NCI-H2107 treated with DMSO at 0.1 percent for 48 hours (cell line): ENCODE measurements at regions not wholly inside any gene's neighbourhood (a gene's known extent, or its start where the extent isn't known, plus 50 kb on each side); places are given as distances from the start of the nearest gene placed in this dataset.
A peak's percentile ranks its signal among the peaks of the same experiment; 100 is the strongest.

Experiments
- DNase-seq: peaks from one replicate; lab custom pipeline; 2025; ENCODE audit not compliant: unreplicated experiment; lab: John Stamatoyannopoulos, UW

- DNase-seq = no peak
Observed at GRCh38 chr20:12354725-12355124, 437.0 kb downstream of the BTBD3 start.

DNA sequence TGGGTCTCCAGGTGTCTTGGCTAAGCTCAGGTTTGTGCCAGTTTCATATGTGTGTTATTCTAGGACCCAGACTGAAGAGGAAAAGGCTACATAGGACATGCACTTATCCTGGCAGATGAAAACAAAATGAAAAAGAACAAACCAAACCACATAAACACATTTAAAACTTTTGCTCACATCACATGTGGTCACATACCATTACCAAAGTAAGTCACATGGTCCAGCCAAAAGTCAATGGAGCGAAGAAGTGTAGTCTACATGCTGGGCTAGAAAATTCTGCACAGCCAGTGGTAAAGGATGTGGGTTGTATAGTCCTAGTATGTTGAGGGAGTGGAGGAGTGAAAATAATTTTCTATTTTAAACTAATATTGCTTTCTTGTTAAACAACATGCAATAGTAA lies 437.5 kb downstream of the BTBD3 start:
- DNase-seq = no peak

- DNase-seq = no peak
Observed at GRCh38 chr20:12358006-12358654, 440.4 kb downstream of the BTBD3 start.

DNA sequence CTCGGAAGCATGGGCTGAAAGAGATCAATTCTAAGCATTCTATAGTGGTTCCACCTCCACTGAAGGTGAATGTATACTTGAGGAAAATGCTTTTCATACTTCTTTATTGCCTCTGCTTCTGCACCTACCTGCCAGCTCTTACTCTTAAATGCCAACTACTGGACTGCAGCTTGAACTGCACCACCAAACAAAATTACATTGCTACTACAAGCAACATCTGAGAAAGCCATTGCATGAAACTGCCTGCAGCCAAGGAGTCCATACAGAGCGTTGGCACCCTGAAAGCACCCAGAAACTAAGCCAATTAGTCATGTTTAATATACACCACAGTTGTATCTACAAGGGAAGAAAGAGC lies 440.9 kb downstream of the BTBD3 start:
- no peak for DNase-seq

- DNase-seq = peak; percentile 39
Observed at GRCh38 chr20:12371990-12372389, 454.3 kb downstream of the BTBD3 start.

DNA sequence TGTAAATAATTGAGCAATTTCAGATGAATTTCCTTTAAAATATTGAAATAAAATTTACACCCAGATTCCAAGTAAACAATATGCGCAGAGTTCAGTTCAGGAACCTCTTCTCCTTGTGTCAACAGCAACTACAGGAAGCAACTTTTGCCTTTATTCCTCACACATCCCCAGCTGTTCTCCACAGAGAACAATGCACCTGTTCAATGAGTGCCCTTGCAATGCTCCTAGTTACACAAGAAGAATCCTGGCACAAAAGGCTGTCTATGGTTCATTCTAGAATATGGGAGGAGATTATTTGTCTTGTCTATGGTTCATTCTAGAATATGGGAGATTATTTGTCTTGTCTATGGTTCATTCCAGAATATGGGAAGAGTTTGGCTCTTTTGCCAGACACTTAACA lies 454.9 kb downstream of the BTBD3 start:
- peak; percentile 27 for DNase-seq

DNA sequence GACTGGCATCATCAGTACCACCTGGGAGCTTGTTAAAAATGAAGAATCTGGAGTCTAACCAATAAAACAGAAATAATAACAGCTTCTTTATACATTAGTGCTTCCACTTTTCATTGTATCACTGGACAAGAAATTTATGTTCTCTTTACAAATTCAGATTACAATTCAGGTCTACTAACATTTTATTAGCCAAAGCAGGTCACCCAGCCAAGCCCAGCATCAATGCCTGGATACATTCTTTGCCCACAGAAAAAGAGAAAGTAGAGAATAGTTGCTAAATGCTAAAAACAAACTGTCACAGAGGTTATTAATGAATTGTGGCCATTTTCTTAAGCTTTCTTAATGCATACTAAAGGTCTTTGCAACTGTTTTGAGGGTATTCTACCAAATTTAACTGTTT lies 458.3 kb downstream of the BTBD3 start:
- no peak for DNase-seq

DNA sequence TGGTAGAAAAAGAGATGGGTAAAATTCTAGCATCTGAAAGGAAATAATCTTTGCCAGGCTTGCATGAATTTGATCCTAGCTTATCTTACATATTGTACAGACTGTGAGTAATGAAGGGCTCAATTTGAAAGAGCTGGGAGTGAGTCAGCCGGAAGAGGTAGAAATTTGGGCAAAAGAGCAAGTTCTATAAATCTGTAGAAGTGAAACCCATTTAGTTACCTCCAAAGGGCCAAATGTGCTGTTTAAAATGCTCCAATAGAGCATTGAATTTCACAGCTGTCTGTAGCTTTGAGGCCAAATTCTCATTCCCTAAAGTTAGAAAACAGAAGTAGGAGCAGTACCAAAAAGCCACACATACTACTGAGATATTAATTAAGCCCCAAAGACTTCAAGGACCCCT lies 466.1 kb downstream of the BTBD3 start:
- DNase-seq = no peak

- DNase-seq = no peak
Observed at GRCh38 chr20:12386821-12387220, 469.1 kb downstream of the BTBD3 start.

DNA sequence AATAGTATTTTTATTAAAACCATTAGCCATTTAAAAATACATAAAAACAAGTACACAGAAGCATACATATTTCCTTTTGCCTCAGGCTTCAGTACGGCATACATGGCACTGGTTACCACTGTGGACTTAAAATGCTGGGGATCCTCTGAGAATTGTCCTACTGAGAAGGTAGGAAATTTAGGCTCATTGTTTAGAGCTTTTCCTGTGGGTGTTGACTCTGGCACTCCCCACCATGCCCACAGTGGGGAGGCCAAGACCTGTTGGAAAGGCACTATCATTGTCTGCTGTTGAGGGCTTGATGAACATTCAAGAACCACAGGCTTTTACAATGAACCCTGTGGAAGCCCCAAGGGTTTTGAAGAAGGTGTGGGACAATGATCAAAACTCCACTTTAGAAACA lies 473.4 kb downstream of the BTBD3 start:
- no peak for DNase-seq

GRCh38 chr20:12394786-12395185 lies 477.1 kb downstream of the BTBD3 start:
- DNase-seq = no peak

DNA sequence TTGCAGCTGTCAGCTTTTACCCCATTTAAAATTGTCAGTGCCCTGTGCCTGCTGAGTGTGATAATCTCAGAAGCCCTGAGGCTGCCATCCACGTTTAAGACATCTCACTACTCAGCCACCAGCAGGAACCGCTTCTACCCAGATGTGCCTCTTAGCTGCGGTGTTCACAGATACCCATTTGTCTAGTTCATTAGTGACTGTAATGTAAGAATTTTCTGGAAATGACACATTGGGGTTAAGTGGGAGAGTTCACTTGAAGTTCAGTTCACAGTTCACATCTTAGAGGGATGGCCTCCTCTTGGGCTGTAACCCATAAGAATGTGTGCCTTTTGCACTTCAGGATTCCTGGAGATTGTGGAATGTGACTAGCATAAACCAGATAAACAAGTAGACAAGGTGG lies 477.7 kb downstream of the BTBD3 start:
- DNase-seq = no peak

GRCh38 chr20:12395760-12396159 lies 478.1 kb downstream of the BTBD3 start:
- no peak for DNase-seq

- DNase-seq = no peak
Observed at GRCh38 chr20:12399110-12399836, 481.6 kb downstream of the BTBD3 start.

DNA sequence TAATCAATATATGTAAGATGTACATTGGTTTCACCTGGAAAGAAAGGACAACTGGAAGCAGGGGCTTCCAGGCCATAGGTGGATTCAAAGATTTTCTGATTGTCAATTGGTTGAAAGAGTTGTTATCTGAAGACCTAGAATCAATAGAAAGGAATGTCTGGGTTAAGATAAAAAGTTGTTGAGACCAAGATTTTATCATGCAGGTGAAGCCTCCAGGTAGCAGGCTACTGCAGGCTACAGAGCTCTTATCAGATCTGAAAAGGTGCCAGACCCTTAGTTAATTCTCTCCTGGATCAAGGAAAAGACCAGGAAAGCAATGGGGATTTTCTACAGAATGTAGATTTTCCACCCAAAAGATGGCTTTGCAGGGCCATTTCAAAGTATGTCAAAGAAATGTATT lies 487.2 kb downstream of the BTBD3 start:
- DNase-seq = no peak

DNA sequence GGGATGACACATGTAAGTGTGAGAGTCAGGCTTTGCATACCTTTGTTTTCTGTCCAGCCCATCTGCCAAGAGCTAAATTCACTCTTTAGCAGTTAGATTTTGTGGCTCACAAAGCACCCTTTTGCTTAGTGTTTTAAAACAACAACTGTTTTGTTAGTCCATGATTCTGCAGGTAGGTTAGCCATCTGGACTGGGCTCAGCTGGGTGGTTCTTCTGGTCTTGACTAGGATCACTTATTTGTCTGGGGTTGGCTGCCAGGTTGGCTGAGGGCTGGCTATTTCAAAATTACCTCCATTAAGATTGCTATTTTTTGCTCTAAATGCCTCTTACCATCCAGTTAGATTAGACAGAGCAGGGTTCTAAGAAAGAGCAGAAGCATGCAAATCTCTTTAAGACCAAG lies 489.3 kb downstream of the BTBD3 start:
- DNase-seq = no peak

DNA sequence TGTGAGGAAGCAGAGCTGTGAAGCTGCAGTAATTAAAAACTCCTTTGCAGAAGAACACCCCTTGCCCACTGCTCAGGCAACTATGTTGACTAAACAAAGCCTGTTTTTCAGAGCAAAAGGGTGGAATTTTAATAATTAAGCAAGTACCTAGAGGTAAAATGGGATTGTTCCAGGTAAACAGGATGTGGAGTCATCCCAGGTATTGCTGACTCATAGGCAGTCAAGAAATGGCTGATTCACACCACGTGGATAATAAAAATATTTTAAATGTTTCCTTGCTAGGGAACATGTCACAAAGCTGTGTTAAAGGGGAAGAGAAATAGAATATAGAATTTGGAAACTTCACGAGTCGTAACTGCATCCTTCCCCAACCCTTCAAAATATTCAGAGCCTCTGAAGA lies 491.8 kb downstream of the BTBD3 start:
- DNase-seq = no peak

DNA sequence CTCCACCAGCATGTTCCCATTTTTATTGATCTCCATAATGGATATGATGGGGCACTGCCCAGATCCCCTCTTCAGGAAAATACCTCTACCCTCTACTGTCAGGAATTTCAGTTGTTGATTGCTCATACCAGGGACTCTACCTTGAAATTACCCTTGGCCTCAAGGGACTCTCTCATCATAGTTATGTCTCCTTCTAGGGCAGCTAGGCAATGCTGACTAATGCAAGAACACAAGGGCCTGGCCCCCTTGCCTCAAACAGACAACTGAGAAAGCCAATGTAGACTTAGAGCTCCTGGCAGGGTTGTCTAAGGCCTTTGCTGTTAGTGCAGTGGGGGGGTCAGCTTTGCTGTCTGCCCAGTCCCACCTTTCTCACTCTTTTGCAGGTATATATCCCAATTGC lies 493.1 kb downstream of the BTBD3 start:
- DNase-seq = no peak

DNA sequence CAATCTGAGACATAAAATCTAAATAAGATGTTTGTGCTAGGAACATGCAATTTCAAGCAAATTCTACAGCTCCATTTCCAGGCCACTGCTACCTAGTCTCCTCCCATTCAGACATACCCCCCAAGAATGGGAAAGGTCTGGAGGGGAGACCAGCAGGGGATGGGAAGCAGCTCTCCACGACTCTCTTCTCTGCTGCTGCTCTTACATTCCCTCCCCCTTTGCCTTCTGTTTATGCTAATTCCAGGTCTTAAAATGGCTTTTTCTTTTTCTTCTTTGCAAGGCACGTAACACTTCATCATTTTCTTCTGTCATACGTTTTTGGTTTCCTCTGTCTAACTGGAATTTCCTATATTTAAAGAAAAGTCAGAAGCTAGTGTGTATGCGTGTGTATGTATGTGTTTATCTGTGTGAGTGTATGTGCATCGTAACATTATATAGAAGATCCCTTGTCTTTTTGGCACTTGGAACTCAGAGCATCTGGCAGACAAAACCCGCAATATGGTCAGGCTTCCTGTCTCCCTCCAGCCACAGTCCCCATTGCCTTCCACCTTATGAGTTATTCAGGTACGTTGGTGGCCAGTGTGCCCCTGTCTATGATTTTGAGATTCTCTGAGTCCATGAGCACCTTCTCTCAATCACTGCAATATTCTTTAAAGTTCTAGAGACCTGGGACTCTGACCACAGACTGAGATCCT lies 493.7 kb downstream of the BTBD3 start:
- no peak for DNase-seq

DNA sequence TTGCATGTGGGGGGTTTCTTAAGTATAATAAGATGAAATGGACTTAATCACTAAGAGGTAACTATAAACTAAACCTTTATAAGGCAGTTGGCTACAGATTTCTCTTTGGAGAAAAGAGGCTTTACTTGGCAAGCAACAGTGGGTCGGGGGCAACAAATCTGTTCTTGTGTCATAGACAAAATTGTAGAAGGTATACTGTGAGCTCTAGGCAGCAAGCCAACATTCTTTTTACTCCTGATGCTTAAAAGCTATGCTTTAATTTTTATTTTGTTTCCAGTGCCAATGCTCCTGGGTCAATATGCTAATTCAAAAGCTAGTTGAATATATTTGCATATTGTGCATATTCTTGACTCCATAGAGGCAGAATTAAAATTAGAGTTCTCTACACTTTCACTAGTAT lies 495.4 kb downstream of the BTBD3 start:
- DNase-seq = no peak

GRCh38 chr20:12414446-12415274 lies 497.0 kb downstream of the BTBD3 start:
- DNase-seq = no peak

DNA sequence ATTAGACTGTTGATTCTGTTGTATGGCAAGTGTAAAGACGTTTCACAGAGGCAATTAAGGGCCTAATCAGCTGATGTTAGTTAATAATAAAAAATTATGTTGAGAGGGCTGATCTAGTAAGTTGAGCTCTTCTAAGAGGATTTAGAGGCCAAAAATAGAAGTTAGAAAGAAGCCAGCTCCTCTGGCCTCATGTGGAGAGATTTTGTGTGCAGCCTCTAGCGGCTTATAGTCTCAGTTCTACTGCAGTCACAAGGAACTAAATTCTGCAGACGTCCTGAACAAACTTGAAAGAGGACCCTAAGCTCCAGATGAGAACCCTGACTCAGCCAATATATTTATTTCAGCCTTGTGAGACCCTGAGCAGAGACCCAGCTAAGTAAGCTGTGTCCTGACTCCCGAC lies 498.6 kb downstream of the BTBD3 start:
- DNase-seq = no peak
